Right atrium auricular region (tissue), 2 donors: ENCODE measurements at regions not wholly inside any gene's neighbourhood (a gene's known extent, or its start where the extent isn't known, plus 50 kb on each side); places are given as distances from the start of the nearest gene placed in this dataset.
A peak's percentile ranks its signal among the peaks of the same experiment; 100 is the strongest.

ENCODE experiments used
- DNase-seq: peaks from one replicate; pipeline ENCODE4 v3.0.0-alpha.2; 2019; ENCODE audit warnings: low spot score
- H3K27ac ChIP-seq, 2 donors: fragments of 200-600 bp; sonication (generic); 1 replicate in 1 of 2; 2 replicates in 1 of 2; pipeline ENCODE4 v1.5.1; 2016 to 2019
- H3K27me3 ChIP-seq, 2 donors: fragments of 200-600 bp; sonication (generic); one replicate each; pipeline versions ENCODE4 v1.5.1 to v1.6.0; 2017 to 2019
- H3K36me3 ChIP-seq: fragments of 200-600 bp; sonication (generic); one replicate; pipeline ENCODE4 v1.5.1; 2016
- H3K4me1 ChIP-seq, 2 donors: fragments of 200-600 bp; sonication (generic); one replicate each; pipeline versions ENCODE4 v1.5.1 to v1.6.0; 2017 to 2019
- H3K4me3 ChIP-seq, 2 donors: fragments of 200-600 bp; sonication (generic); 1 replicate in 1 of 2; 2 replicates in 1 of 2; pipeline ENCODE4 v1.5.1; 2017 to 2019; ENCODE audit warnings: mild to moderate bottlenecking in 1 of 2, moderate library complexity in 1 of 2
- H3K9me3 ChIP-seq, 2 donors: fragments of 200-600 bp; sonication (generic); one replicate each; pipeline ENCODE4 v1.5.1; 2019
- TF ChIP-seq, protein P1 (sequence below), 2 donors: fragments of 200-600 bp; sonication (generic); IDR thresholded peaks; one replicate each; pipeline ENCODE4 v1.5.1; 2019; ENCODE audit warnings: antibody characterized with exemption in 2 of 2

DNA sequence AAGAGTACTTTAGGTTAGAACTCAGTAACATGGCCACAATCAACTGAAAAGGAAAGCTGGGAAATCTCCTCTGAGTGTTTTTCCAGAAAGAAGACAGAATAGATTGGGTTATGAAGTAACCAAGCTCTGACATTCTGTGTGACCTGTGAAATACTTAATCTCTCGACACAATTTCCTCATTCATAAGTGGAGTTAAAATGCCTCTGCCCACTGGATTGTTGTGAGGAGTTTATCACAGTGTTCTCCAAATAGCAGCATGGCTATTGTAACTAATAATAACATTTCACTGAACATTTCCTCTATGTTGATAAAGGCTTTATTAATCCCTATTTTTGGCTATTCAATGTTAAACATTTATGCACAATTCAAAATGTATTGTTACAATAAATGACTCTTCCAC, 311.0 kb downstream of the GABRB2 start:
- no peaks in the 10 kb centered on the region for H3K4me1 ChIP-seq
- peak overlapping the region in 1 of 2 donors; percentile 11 for H3K27ac ChIP-seq
- no peaks in the 10 kb centered on the region for H3K27me3 ChIP-seq
- H3K36me3 ChIP-seq = no peaks in the 10 kb centered on the region
- DNase-seq = no peak
- H3K9me3 ChIP-seq = no peaks in the 10 kb centered on the region
- no peak overlapping the region for H3K4me3 ChIP-seq
- TF ChIP-seq, protein P1, sequence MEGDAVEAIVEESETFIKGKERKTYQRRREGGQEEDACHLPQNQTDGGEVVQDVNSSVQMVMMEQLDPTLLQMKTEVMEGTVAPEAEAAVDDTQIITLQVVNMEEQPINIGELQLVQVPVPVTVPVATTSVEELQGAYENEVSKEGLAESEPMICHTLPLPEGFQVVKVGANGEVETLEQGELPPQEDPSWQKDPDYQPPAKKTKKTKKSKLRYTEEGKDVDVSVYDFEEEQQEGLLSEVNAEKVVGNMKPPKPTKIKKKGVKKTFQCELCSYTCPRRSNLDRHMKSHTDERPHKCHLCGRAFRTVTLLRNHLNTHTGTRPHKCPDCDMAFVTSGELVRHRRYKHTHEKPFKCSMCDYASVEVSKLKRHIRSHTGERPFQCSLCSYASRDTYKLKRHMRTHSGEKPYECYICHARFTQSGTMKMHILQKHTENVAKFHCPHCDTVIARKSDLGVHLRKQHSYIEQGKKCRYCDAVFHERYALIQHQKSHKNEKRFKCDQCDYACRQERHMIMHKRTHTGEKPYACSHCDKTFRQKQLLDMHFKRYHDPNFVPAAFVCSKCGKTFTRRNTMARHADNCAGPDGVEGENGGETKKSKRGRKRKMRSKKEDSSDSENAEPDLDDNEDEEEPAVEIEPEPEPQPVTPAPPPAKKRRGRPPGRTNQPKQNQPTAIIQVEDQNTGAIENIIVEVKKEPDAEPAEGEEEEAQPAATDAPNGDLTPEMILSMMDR (IDR thresholded peaks at IDR 0.05) = no peak

DNA sequence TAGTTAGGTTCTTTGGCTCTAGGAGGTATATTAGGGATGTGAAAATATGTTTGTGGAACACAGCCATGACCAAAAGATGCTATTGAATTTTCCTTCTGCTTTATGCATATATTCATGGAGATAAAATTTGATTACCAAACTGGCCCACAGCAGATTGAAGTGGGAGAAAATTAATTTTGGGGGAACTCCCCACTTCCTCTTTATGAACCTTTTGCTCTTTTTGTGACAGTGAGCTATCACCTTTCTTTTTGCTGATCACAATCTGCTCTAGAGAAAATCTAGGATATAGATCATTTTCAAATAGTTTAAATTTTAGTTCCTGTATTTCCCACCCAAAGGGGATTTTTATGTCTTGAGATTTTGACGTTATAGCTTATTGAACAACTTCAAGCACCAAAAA, 313.0 kb downstream of the GABRB2 start:
- Histone ChIP-seq H3K4me1 (no peaks in the 10 kb centered on the region), H3K9me3 (no peaks in the 10 kb centered on the region), H3K27ac (no peak overlapping the region), H3K27me3 (no peaks in the 10 kb centered on the region), H3K36me3 (no peaks in the 10 kb centered on the region), H3K4me3 (no peak overlapping the region)
- TF ChIP-seq, protein P1 (IDR thresholded peaks at IDR 0.05) = no peak
- no peak for DNase-seq

DNA sequence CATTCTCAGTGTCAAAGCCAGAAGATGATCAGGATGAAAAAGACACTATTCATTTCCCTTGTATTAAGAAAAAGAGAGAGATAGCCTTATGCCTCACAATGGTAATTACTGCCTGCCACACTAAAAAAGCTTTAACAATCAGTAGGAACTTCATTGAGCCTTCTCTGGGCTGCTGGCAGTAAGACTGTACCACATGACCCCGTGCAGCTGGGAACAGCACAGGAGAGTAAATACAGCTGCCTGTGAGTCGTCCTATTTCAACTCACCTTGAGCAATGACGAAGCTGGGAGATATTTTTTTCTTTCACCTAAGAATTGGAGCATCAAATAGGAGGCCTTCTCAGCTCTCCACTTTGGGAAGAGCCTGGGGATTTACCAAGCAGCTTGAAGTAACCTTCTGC, 316.3 kb downstream of the GABRB2 start:
- no peaks in the 10 kb centered on the region for H3K4me1 ChIP-seq
- no peak overlapping the region for H3K4me3 ChIP-seq
- no peaks in the 10 kb centered on the region for H3K27me3 ChIP-seq
- no peak for DNase-seq
- H3K36me3 ChIP-seq = no peaks in the 10 kb centered on the region
- TF ChIP-seq, protein P1 (IDR thresholded peaks at IDR 0.05) = no peak
- H3K9me3 ChIP-seq = no peaks in the 10 kb centered on the region
- H3K27ac ChIP-seq = no peak overlapping the region

DNA sequence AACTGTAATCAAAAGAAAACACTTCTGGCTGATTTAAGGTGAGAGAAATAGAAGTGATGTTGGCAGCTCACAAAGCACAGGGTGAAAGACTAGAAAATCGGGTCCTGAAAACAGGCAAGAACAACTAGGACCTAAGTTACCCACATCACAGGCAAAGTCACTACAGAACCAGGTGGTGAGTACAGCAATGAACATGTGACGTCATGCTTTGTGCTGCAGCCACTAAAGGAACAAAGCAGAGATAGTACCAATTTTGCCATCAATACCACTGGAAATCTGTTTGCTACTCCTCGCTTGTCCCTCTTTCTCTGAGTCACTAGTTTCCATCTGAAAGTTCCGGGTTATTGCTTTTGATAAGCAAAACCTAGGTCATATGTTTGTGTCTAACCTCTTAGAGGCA, 326.7 kb downstream of the GABRB2 start:
- Histone ChIP-seq H3K27me3 (no peaks in the 10 kb centered on the region), H3K4me3 (no peak overlapping the region), H3K9me3 (no peaks in the 10 kb centered on the region), H3K4me1 (no peaks in the 10 kb centered on the region), H3K36me3 (no peaks in the 10 kb centered on the region), H3K27ac (no peak overlapping the region)
- no peak for DNase-seq
- TF ChIP-seq, protein P1 (IDR thresholded peaks at IDR 0.05) = no peak

DNA sequence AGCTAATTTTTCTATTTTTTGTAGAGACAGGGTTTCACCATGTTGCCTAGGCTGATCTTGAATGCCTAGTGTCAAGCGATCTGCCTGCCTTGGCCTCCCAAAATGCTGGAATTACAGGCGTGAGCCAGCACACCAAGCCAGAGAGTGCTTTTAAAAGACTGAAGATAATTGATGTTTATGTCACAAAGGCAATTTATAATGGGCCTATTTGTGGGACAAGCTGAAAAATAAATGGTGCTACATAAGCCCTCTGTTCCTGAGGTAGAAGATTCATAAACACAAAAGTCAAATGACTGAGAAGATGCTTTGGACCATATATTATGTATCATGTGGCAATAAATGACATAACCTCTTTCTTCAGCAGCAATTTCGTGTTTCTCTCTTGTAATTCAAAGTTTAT, 329.6 kb downstream of the GABRB2 start:
- H3K36me3 ChIP-seq = no peaks in the 10 kb centered on the region
- no peaks in the 10 kb centered on the region for H3K27me3 ChIP-seq
- H3K27ac ChIP-seq = no peak overlapping the region
- H3K4me3 ChIP-seq = no peak overlapping the region
- no peak for DNase-seq
- TF ChIP-seq, protein P1 (IDR thresholded peaks at IDR 0.05) = no peak
- H3K4me1 ChIP-seq = no peaks in the 10 kb centered on the region
- H3K9me3 ChIP-seq = no peaks in the 10 kb centered on the region

DNA sequence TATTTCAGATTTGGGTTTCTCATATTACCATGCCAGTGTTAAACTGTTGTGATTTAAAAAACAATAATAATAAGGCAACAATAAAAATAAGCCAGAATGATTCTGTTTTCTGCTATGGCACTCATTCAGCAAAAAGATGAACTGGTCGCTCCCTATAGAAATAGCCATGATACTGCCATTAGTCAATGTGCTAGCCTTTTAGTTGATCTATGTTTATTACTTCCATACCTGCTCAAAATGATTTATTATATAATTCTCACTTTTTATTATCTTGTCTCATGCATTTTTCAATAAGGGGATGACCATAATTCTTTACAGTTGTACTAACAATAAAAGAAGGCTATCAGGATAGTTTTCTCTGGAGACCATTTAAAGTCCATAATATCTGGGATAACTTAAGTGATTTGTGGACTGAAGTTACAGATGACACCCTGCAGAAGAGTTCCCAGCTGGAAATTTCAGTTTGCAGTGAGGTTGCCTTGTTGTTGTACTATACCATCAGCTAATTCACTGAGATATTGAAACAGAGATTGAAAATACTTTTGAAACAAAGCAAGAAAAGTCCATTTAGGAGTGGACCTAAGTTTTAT, 334.3 kb downstream of the GABRB2 start:
- H3K4me1 ChIP-seq = no peaks in the 10 kb centered on the region
- DNase-seq = no peak
- no peaks in the 10 kb centered on the region for H3K9me3 ChIP-seq
- H3K27ac ChIP-seq = no peak overlapping the region
- TF ChIP-seq, protein P1 (IDR thresholded peaks at IDR 0.05) = no peak
- H3K27me3 ChIP-seq = no peaks in the 10 kb centered on the region
- no peaks in the 10 kb centered on the region for H3K36me3 ChIP-seq
- H3K4me3 ChIP-seq = no peak overlapping the region
